ENCODE measurements at regions not wholly inside any gene's neighbourhood (a gene's known extent, or its start where the extent isn't known, plus 50 kb on each side); places are given as distances from the start of the nearest gene placed in this dataset.

DNA sequence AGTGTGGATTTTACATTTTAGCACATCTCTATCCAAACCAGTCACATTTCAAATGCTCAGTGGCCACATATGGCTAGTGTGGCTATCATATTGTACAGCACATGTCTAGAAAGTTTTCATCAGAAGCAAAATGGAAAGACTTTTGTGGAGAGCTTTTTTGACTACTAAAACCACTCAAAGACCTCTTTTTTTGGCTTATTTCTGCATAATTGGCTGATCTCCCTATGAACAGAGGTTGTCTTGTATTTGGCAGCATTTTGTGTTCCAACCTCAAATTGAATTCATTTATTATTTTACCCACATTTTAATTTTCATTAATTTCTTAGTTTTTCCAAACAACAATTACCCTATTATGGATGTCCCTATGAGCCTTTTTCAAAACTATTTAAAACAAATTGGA is 395.7 kb downstream of the TLE1 start:
- POLR2A ChIA-PET, result no interaction called here
- CTCF ChIA-PET, result no interaction called here

DNA sequence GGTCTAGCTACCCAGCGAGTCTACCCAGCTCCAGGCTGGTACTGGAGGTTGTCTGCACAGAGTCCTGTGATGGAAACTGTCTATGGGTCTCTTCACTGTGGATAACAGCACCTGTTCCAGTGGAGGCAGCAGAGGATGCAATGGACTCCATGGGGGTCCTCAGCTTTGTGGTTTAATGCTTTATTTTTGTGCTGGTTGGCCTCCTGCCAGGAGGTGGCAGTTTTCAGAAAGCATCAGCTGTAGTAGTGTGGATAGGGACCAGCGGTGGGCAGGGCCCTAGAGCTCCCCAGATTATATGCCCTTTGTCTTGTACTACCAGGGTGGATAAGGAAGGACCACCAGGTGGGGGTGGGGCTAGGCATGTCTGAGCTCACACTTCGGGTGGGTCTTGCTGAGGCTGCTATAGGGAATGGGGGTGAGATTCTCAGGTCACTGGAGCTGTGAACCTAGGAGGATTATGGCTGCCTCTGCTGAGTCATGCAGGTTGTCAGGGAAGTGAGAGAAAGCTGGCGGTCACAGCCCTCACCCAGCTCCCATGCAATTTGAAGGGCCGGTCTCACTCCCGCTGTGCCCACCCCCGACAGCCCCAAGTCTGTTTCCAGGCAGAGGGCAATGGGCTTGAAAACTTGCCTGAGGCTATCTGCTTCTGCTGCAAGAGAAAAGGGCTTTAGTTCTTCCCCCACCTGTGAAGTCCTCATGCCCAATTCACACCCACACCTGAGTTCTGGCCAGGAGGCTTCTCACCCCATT is 397.1 kb downstream of the TLE1 start:
- ChIA-PET CTCF (no interaction called here), POLR2A (no interaction called here)

DNA sequence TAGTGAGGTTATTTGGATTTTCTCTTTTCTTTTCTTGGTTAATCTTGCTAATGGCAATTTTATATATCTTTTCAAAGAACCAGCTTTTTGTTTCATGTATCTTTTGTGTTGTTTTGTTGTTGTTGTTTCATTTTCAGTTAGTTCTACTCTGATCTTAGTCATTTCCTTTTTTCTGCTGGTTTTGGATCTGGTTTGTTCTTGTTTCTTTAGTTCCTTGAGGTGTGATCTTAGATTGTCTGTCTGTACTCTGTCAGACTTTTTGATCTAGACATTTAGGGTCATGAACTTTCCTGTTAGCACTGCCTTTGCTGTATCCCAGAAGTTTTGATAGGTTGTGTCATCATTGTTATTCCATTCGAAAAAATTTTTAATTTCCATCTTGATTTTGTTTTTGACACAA is 399.7 kb downstream of the TLE1 start:
- POLR2A ChIA-PET, result no interaction called here
- CTCF ChIA-PET, result no interaction called here

DNA sequence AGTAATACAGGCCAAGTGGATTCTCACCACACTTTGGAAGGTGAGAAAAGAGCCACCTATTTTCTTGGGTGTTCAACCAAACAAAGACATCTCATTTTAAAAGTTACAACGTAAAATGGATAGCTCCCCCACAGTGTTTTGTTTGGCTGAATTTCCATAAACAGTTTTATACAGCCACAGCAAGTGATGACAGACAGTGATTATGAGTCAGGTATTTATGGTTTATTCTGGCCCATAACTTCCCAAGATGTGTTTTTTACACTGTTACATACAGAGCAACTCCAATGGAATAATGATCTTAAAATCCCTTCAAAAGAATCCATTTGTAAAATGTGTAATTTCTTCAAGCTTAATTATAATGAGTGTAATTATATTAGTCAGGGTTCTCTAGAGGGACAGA is 421.3 kb downstream of the TLE1 start:
- CTCF ChIA-PET, result no interaction called here
- POLR2A ChIA-PET, result no interaction called here

DNA sequence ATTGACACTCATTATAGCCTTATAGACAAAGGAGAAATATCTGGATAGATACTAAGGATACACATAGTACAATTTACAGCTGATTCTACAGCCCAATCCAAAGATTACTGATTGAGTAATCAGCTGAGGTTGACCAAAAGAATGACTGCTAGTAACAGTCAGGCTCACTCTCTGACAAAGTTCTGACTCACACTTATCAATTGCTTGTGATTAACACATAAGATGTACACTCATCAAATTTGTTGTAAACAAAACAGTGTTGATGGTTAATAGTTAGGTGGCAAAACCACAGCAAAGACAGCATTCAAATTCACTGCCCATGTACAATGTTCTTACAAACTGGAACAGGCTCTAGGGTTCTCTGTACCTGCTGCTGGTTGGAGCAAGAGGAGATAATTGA is 422.7 kb downstream of the TLE1 start:
- ChIA-PET CTCF (no interaction called here), POLR2A (no interaction called here)

DNA sequence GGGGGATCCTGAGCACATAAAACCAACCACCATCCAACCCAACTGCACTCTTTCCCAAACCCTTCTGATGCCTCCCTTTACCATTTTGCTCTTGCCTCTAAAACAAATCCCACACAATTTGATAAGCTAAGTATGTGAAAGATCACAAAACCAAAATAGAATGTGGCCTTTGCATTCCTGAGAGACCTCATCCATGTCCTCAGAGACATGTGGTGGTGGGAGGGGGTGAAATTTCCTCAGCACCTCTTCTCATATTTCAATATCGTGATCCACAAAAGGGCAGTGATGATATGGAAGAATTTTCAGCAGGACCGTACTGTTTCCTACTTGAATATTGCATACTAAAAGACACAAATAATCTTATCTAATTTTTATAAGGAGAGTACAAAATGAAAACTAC is 423.3 kb downstream of the TLE1 start:
- ChIA-PET POLR2A (no interaction called here), CTCF (no interaction called here)

DNA sequence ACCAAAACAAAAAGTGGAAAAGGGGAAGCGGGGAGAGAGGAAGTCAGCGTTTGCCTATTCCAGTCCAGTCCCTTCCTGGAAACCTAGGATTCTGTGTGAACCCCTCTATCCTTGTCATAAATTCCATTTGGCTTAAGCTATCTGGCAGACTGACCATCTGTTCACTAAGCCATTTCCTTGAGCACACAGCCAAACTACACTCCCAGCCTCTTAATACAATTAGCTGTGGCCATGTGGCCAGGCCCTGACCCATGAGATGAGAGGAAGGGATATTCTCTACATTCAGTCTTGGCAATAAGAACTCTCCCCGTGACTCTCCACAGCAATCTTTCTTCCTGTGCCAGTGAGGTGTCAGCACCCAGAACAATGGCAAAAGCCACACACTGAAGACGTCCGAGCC is 424.8 kb downstream of the TLE1 start:
- ChIA-PET CTCF (no interaction called here), POLR2A (no interaction called here)

DNA sequence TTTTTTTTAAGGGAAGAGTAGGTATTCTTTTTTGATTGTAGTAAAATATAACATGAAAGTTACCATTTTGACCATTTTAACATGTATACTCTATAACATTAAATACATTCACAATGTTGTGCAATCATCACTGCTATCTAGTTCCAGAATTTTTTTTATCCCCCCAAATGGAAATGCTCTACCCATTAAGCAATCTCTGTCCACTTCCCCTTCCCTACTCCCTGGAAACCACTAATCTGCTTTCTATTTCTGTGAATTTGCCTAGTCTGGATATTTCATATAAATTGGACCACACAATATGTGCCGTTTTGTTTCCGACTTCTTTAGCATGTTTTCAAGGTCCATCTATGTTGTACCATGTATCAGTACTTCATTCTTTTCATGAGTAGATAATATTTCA is 429.5 kb downstream of the TLE1 start:
- ChIA-PET CTCF (no interaction called here), POLR2A (no interaction called here)

DNA sequence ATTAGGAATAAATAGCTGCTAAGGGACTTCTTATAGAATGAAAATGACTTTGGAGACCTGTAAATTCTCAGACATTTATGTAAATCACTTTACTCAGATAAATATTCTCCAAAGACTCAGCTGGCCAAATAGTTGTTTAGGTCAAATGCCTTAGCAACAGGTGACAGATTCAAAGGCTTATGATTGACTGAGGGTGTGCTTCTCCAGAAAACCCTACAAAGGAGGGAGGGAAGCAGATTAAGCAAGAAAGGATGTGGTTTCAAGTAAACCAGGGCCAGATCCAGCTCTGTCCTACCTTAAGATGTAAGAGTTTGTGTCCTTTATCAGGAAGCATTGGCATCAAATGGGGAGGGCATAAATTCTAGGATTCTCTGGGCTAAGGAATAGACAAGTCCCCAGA is 433.0 kb downstream of the TLE1 start:
- POLR2A ChIA-PET, result no interaction called here
- CTCF ChIA-PET, result no interaction called here

DNA sequence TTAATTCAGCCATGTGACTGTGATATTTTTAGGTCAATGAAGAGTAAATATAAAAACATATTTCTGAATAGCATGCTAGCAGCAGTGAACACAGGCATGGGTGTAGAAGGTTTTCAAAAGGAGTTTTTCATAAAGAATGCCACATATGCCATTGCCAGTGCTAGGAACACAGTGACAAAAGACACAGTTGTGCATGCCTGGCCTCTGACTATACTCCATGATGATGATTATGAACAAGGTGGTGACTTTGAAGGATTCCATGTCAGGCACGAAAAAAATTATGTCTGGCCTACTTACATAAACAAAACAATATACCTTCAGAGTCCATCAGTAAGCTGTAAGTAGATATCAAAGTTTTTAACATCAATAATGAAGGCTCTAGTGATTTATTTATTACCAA is 438.7 kb downstream of the TLE1 start:
- ChIA-PET POLR2A (no interaction called here), CTCF (no interaction called here)

DNA sequence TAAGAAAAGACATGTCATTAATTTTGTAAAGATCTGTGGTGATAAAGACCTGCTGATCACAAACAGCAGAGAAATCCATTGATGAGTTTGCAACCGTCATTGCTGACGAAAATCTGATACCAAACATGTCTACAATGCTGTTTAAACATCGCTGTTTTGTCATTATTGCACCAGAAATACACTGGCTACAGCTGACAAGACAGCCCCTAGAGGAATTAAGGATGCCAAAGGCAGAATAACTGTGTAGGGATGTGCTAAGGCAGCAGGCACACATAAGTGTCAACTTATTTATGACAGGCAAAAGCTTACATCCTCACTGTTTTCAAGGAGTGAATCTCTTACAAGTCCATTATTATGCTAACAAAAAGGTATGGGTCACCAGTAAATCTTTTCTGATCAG is 439.3 kb downstream of the TLE1 start:
- POLR2A ChIA-PET, result no interaction called here
- CTCF ChIA-PET, result no interaction called here

DNA sequence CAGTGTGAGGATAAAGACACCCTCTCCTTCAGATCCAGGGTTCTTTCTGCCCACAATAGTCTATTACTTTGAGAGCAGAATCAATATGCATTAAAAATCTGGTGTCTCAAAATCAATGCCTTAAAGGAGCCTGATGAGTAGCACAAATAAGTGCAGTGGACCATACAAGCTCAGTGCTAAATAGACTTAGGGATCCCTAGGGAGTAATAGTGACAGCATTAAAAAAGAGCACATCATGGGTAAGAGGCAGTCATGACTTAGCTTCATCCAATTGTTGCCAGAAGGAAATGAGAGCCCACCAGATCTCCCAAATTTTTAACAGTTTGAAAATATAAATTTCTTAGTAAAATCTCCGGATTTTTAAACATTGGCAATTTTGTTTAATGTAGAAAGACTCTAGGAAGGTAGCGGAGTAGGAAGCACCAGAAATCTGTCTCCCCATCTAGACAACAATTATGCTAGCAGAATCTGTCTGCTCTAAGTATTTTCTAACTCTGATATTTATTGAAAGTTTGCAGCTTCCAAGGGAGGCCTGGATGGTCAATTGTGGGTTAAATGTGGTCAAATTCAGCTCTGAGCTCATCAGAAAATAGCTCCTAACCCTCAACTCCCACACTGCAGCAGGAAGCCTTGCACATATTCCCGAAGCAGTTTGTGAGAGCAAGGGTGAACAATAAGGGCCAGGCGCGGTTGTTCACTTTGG is 443.9 kb downstream of the TLE1 start:
- CTCF ChIA-PET, result no interaction called here
- POLR2A ChIA-PET, result no interaction called here

DNA sequence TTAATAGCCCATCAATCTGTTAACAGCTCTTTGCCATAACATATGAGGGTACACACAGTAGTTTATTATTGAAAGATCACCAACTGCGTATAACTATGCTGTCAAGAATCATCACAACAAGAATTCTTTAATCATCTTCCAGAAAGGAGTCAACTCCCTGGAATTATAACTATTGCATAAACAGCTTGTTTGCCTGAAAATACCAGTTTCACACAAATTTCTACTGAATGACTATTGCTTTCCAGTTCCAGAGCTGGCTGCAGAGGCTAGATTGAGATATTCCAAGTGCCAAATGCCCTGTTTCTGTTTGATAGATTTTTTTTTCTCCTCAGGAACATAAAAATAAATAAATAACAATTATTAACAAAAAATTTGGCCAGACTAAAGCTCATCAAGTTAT is 444.7 kb downstream of the TLE1 start:
- POLR2A ChIA-PET, result no interaction called here
- CTCF ChIA-PET, result no interaction called here

DNA sequence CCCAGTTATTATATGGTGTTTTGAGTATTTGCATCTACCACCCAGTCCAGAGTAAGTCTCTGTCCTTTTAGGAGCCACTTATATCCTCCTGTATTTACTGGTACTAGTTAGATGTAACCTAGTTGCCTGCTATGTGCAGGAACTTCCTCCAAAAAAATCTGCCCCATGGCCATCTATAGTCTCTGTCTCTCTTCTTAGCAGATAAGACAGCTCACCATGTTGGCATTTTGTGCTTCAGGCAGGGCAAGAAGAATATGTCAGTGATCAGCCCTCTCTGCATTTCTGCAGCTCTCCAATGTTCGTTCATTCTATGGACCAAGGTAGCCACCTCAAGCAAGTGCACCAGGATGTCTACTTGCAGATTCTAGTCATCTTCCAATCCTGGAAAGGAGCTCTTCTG is 446.5 kb downstream of the TLE1 start:
- ChIA-PET POLR2A (no interaction called here), CTCF (interaction anchor here (0.6 kb wide), 1 partner anchor 972 kb away, joined by 3 read pairs; no protein-coding TSS in a partner anchor)

DNA sequence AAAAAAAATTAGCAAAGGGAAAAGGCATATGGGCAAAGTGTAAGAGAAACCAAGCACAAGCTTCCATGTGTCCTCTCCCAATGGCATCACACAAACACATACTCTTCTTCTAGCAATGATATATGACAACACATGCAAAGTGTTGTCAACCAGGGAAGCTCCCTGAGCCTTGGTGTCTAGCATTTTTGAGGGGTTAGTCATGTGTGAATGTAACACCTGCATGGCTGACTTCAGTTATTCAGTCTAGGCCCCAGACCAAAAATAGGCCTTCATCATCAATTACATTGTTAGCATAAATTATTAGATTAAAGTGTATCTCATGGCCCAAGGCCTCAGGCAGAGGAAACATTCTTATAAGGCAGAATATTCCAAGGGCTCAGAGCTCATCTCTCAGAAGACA is 450.0 kb downstream of the TLE1 start:
- ChIA-PET CTCF (no interaction called here), POLR2A (no interaction called here)

DNA sequence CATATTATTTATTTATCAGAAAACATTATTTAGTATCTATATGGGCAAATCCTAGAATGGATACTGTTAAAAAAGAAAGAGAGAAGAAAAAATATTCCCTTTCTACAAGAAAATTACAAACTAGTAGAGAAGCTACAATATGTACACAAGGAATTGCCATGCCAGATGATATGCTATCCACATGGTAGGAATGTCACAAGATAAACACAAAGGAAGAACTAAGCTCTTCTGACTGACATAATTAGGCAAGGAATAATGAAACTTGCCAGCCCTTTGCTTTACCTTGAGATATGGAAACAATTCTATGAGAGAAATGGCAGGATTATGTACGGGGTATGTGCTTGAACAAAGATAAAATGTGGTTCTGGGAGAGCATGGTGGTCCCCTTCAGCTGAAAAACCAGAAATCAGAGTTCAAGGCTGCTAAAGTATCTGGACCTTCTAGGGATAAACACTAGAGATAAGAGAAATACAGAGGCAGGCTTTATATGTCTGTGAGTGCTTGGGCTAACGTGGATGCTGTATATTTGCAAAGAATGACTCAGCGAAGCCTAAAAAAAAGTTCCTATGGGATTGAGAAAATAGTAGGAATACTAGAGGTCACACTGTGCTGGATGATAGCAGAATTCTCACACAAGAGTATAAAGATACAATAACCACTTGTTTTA is 451.6 kb downstream of the TLE1 start:
- POLR2A ChIA-PET, result no interaction called here
- CTCF ChIA-PET, result no interaction called here

DNA sequence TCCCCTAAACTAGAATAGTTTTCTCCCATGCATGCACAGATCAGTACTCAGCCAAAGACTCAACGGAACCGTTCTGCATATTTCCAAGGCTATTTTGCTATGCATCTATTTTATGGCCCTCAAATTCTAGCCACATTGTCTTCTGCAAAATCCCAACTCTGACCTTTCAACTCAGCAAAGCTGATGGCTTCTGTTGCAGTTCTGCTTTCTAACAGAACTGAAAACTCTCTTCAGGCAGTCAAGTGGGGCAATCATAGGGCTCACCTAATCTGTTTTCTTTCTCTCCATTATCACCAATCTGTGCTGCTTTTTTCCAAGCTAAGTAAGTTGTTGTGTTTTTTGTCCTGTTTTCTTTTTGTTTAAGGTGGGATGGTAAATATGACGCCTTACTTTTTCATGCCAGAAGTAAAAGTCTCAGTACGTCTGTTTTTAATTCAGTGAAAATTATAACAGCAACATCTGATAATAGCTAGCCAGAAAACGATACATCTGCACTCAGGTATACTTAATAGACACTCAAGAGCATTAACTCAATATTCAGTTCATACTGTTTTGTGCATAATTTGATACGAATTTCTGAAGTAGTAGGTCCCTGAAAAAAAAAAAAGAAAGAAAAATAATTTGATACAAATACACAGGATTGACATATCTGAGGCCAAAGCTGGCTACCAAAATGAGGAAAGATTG is 454.3 kb downstream of the TLE1 start:
- POLR2A ChIA-PET, result no interaction called here
- CTCF ChIA-PET, result no interaction called here

DNA sequence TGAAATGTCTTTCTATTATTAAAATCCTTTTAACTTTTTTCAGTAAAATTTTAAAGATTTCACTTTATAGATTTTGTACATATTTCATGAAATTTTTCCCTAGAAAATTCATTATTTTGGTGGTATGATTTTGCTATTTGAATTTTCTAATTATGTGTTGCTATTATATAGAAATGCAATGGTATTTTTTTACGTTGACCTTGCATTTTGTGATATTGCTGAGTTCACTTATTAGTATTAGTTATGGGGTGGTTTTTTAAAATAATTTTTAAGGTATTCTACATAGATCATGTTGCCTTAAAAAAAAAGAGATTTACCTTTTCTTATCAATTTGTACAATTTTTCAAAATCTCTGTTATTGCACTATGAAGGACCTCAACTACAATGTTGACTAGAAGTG is 458.3 kb downstream of the TLE1 start:
- POLR2A ChIA-PET, result no interaction called here

DNA sequence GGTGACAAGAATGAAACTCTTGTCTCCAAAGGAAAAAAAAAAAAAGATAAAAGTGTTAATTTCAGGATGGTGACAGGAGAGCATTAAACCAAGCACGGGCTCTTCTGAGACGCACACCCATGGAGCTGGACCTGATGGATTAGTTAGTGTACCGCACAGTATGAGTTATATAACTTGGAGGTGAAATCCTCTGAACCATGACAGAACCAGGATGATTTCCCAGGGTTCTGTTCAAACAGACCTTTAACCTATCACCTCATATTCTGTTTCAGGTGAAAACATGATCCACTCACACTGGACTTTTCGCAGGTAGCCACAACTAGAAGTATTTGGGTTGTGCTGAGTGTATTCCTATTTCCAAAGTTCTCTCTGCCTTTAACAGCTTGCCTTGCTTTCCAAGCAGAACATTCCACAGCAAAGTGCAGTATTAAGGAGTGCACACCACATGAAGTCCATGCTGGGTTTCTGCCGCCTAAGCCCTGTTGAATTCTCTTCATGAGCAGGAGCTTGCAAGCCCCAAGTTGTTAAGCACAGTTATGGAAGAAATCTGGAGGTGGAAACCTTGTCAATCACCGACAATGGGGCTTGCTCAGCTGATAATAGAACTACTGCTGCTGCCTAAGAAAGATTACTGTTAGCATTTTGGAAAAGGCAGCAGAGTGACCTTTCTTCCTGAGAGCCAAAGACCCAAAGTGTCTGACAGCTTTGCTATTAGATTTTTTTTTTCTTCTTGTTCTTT is 461.7 kb downstream of the TLE1 start:
- ChIA-PET CTCF (no interaction called here), POLR2A (no interaction called here)

More for the DNA sequence above, 458.3 kb downstream of the TLE1 start:
- CTCF ChIA-PET, result no interaction called here

DNA sequence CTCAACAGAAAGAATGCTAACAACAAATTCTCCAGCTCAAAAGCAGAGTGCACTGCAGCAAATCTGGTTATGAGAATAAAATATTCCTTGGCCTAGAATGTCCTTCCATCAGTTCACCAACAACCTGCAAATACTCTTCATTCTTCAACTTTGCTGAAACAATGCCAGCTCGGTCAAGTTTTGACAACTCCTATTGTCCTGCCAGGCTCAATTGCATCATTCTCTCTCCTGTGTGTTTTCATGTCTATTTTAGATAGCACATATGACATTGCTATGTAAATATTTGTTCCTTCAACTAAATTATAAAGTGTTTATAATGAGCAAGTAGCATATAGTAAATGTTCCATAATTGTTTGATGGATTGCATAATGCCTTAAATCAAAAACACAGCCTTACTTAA is 463.8 kb downstream of the TLE1 start:
- POLR2A ChIA-PET, result no interaction called here
- CTCF ChIA-PET, result no interaction called here
